ENCODE measurements at regions not wholly inside any gene's neighbourhood (a gene's known extent, or its start where the extent isn't known, plus 50 kb on each side); places are given as distances from the start of the nearest gene placed in this dataset.

DNA sequence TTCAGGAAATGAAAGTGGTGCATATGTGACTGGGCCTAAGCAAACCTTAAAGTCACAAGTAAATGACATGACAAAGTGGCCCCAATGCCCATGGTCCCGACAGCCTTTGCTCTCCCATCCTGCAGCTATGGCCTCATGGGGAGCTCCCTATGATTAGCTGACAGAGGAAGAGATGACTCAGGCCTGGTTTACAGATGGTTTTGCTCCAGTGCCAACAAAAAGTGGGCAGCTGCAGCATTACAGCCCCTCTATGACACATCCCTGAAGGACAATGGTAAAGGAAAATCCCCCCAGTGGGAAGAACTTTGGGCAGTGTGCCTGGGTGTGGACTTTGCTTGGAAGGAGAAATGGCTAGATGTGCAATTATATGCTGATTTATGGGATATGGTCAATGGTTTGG is 105.1 kb upstream of the ADCY1 start (continued):
- TF ChIP-seq NFE2 (CRISPR knock-in tag; IDR thresholded peaks at IDR 0.05) (no peak), ZNF264 (CRISPR knock-in tag; IDR thresholded peaks at IDR 0.05) (no peak), NFE2L2 (IDR thresholded peaks at IDR 0.05; ENCODE audit: low read length) (no peak), JUNB (CRISPR knock-in tag; IDR thresholded peaks at IDR 0.05; ENCODE audit: borderline replicate concordance) (no peak), ZNF292 (CRISPR knock-in tag; IDR thresholded peaks at IDR 0.05; ENCODE audit: borderline replicate concordance, low read depth) (no peak), MAZ (IDR thresholded peaks at IDR 0.05; ENCODE audit: borderline replicate concordance, low read depth, low read length) (no peak), MAZ (CRISPR knock-in tag; IDR thresholded peaks at IDR 0.05; ENCODE audit: low read depth) (no peak), SP5 (CRISPR knock-in tag; IDR thresholded peaks at IDR 0.05; ENCODE audit: borderline replicate concordance, low read depth) (no peak)

DNA sequence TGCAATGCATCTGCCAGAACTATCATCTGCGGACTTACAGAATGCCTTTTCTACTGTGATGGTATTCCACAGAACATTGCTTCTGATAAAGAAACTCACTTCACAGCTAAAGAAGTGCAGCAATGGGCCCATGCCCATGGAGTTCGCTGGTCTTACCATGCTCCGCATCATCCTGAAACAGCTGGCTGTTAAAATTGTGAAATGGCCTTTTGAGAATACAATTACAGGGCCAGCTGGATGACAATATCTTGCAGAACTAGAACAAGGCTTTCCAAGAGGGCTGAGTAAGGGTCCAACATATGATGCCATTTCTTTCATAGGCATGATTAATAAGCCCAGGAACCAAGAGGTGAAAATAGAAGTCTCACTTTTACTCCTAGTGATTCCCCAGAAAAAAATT is 104.1 kb upstream of the ADCY1 start:
- TF ChIP-seq ZNF709 (CRISPR knock-in tag; IDR thresholded peaks at IDR 0.05) (no peak), SMAD9 (CRISPR knock-in tag; IDR thresholded peaks at IDR 0.05) (no peak), ZNF619 (CRISPR knock-in tag; IDR thresholded peaks at IDR 0.05) (no peak), SETDB1 (CRISPR knock-in tag; IDR thresholded peaks at IDR 0.05; ENCODE audit: borderline replicate concordance) (no peak), ZNF253 (CRISPR knock-in tag; IDR thresholded peaks at IDR 0.05; ENCODE audit: borderline replicate concordance) (no peak), ZKSCAN5 (CRISPR knock-in tag; IDR thresholded peaks at IDR 0.05) (no peak), SRSF4 (IDR thresholded peaks at IDR 0.05; ENCODE audit: low read depth, low read length, poor library complexity, severe bottlenecking) (no peak), WIZ (CRISPR knock-in tag; IDR thresholded peaks at IDR 0.05) (no peak), FOXA3 (CRISPR knock-in tag; IDR thresholded peaks at IDR 0.05) (no peak), NFATC3 (CRISPR knock-in tag; IDR thresholded peaks at IDR 0.05) (no peak), AGO2 (optimal IDR thresholded peaks at IDR 0.05; ENCODE audit: low read depth, low read length) (no peak)
- TF ChIP-seq, protein P1, sequence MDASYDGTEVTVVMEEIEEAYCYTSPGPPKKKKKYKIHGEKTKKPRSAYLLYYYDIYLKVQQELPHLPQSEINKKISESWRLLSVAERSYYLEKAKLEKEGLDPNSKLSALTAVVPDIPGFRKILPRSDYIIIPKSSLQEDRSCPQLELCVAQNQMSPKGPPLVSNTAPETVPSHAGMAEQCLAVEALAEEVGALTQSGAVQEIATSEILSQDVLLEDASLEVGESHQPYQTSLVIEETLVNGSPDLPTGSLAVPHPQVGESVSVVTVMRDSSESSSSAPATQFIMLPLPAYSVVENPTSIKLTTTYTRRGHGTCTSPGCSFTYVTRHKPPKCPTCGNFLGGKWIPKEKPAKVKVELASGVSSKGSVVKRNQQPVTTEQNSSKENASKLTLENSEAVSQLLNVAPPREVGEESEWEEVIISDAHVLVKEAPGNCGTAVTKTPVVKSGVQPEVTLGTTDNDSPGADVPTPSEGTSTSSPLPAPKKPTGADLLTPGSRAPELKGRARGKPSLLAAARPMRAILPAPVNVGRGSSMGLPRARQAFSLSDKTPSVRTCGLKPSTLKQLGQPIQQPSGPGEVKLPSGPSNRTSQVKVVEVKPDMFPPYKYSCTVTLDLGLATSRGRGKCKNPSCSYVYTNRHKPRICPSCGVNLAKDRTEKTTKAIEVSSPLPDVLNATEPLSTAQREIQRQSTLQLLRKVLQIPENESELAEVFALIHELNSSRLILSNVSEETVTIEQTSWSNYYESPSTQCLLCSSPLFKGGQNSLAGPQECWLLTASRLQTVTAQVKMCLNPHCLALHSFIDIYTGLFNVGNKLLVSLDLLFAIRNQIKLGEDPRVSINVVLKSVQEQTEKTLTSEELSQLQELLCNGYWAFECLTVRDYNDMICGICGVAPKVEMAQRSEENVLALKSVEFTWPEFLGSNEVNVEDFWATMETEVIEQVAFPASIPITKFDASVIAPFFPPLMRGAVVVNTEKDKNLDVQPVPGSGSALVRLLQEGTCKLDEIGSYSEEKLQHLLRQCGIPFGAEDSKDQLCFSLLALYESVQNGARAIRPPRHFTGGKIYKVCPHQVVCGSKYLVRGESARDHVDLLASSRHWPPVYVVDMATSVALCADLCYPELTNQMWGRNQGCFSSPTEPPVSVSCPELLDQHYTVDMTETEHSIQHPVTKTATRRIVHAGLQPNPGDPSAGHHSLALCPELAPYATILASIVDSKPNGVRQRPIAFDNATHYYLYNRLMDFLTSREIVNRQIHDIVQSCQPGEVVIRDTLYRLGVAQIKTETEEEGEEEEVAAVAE (CRISPR knock-in tag; IDR thresholded peaks at IDR 0.05; ENCODE audit: borderline replicate concordance), result no peak
- intact Hi-C loops (cut with micrococcal nuclease; ENCODE audit: unreplicated experiment), result no loop called here
- no peak for FAIRE-seq
- H3K4me2 ChIP-seq (ENCODE audit: low read depth, low read length), result no peak overlapping the region
- H3K36me3 ChIP-seq (replicated peaks in 1 of 2; ENCODE audit: control insufficient read depth in 1 of 2, insufficient read depth in 2 of 2, low read length in 2 of 2), result no peaks in the 10 kb centered on the region
- in situ Hi-C loops (cut with HindIII; ENCODE audit: extremely low pct_ligation_motif_present, low pct_unique_long_range_greater_than_20kb), result no loop called here
- H3K9me3 ChIP-seq (ENCODE audit: low read length), result no peaks in the 10 kb centered on the region
- H3K27ac ChIP-seq (ENCODE audit: extremely low read length, insufficient read depth, low read length), result no peak overlapping the region
- H3K4me1 ChIP-seq (ENCODE audit: insufficient read depth, low read length), result no peaks in the 10 kb centered on the region
- no peak for DNase-seq (ENCODE audit: low spot score)
- ATAC-seq, result no peak
- no peaks in the 10 kb centered on the region for H3K27me3 ChIP-seq (ENCODE audit: control insufficient read depth in 1 of 2, insufficient read depth in 2 of 2, low read length in 2 of 2)
- H4K20me1 ChIP-seq (ENCODE audit: insufficient read depth, low read length), result no peaks in the 10 kb centered on the region
- no peak overlapping the region for H3K9ac ChIP-seq (ENCODE audit: insufficient read depth, low read depth, low read length)
- no peak overlapping the region for H3K4me3 ChIP-seq (replicated peaks in 1 of 3; ENCODE audit: insufficient read depth in 1 of 3, low read depth in 2 of 3, low read length in 3 of 3)
- ChIA-PET CTCF (ENCODE audit: low intra/inter-chr PET ratio, low total read pairs) (no interaction called here), POLR2A (no interaction called here)
- no peak overlapping the region for H2AFZ ChIP-seq (ENCODE audit: low read length)
- H3K79me2 ChIP-seq (ENCODE audit: insufficient read depth, low read length), result no peaks in the 10 kb centered on the region
- BruUV-seq (replicated peaks), result no TSS peak
- 57% methylated on average over 3 of the region's 3 CpGs for WGBS (ENCODE audit: low lambda C conversion rate)
